ENCODE measurements at regions not wholly inside any gene's neighbourhood (a gene's known extent, or its start where the extent isn't known, plus 50 kb on each side); places are given as distances from the start of the nearest gene placed in this dataset.
"Not testable (repeated sequence)": the region's sequence is repeated elsewhere in the genome, so short reads cannot be mapped to it uniquely, and the experiment has no call there.

- no peaks in the 10 kb centered on the region for H3K9me3 ChIP-seq (ENCODE audit: control insufficient read depth in 4 of 4, low read length in 3 of 4)
- H3K9ac ChIP-seq (ENCODE audit: low read depth in 1 of 2, low read length in 2 of 2) = no peak overlapping the region
- no peaks in the 10 kb centered on the region for H3K27me3 ChIP-seq (ENCODE audit: control insufficient read depth in 4 of 4, insufficient read depth in 4 of 4, low read length in 3 of 4)
- no peak overlapping the region for H3K4me3 ChIP-seq (ENCODE audit: low read depth in 1 of 3, low read length in 3 of 3)
- no peaks in the 10 kb centered on the region for H3K36me3 ChIP-seq (ENCODE audit: control insufficient read depth in 4 of 4, insufficient read depth in 3 of 4, low read depth in 1 of 4, low read length in 3 of 4)
- H3K4me1 ChIP-seq (ENCODE audit: control insufficient read depth in 4 of 4, insufficient read depth in 4 of 4, low read length in 3 of 4) = peaks cover 0 to 4% (median 0%) of the 10 kb centered on the region in 4 donors
- no peak for DNase-seq (ENCODE audit: low spot score)
- no peak for TF ChIP-seq GABPA (IDR thresholded peaks at IDR 0.05 in 1 of 2, conservative IDR thresholded peaks at IDR 0.05 in 1 of 2)
- no peak for TF ChIP-seq ATF3 (IDR thresholded peaks at IDR 0.05)
- no peak for TF ChIP-seq SP1 (IDR thresholded peaks at IDR 0.05)
- TF ChIP-seq FOXA1 (IDR thresholded peaks at IDR 0.05) = no peak
- no peak for TF ChIP-seq YY1 (IDR thresholded peaks at IDR 0.05)
- no peak for TF ChIP-seq MAX (IDR thresholded peaks at IDR 0.05)
- no peak for TF ChIP-seq HNF4G (IDR thresholded peaks at IDR 0.05)
- no peak for TF ChIP-seq NR2F2 (IDR thresholded peaks at IDR 0.05)
- no peak for TF ChIP-seq JUND (IDR thresholded peaks at IDR 0.05)
- no peak for TF ChIP-seq HNF4A (conservative IDR thresholded peaks at IDR 0.05)
- no peak for TF ChIP-seq FOXA2 (IDR thresholded peaks at IDR 0.05)
- TF ChIP-seq RAD21 (IDR thresholded peaks at IDR 0.05) = no peak
- no peak overlapping the region for H3K27ac ChIP-seq (ENCODE audit: low read depth in 1 of 2, low read length in 2 of 2)
- 91% methylated on average over 1 of the region's 1 CpG for WGBS
Measured at GRCh38 chr2:186425576-186425975, 60.5 kb upstream of the ZC3H15 start.

DNA sequence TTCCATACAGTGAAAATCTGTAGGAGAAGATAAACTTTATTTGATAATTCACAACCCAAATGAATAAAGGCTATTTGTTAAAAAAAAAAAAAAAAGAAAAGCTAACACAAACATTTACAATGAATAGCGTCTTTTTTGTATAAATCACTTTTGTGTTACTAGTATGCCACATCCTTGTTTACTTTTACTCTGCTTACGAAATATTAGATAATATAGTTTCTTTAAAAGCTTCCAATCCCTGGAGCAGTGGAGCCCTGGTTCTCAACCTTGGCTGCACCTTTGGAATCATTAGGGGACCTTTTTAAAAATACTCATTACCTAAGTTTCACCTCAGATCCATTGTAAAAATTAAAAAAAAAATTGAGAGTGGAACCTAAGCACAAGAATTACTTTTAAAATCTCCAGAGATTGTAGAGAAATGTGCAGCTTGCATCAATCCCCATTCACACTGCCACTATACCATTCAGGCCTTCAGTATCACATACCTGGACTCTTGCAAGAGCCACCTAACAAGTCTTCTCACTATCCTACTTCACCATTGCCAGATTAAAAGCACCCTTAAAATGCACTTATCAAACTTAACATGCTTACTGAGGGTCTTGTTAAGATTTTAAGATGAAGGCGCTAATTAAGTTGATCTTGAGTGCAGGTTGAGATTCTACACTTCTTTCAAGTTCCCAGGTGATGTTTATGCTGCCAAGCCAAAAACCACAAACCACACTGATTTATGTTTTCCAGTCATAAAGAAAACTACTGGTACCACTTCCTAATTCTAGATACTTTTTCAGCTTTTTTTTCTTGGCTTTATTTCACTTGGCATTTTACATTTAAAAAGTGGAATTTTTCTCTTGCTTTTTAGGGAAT is 59.7 kb upstream of the ZC3H15 start:
- TF ChIP-seq, protein P1, sequence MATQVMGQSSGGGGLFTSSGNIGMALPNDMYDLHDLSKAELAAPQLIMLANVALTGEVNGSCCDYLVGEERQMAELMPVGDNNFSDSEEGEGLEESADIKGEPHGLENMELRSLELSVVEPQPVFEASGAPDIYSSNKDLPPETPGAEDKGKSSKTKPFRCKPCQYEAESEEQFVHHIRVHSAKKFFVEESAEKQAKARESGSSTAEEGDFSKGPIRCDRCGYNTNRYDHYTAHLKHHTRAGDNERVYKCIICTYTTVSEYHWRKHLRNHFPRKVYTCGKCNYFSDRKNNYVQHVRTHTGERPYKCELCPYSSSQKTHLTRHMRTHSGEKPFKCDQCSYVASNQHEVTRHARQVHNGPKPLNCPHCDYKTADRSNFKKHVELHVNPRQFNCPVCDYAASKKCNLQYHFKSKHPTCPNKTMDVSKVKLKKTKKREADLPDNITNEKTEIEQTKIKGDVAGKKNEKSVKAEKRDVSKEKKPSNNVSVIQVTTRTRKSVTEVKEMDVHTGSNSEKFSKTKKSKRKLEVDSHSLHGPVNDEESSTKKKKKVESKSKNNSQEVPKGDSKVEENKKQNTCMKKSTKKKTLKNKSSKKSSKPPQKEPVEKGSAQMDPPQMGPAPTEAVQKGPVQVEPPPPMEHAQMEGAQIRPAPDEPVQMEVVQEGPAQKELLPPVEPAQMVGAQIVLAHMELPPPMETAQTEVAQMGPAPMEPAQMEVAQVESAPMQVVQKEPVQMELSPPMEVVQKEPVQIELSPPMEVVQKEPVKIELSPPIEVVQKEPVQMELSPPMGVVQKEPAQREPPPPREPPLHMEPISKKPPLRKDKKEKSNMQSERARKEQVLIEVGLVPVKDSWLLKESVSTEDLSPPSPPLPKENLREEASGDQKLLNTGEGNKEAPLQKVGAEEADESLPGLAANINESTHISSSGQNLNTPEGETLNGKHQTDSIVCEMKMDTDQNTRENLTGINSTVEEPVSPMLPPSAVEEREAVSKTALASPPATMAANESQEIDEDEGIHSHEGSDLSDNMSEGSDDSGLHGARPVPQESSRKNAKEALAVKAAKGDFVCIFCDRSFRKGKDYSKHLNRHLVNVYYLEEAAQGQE (IDR thresholded peaks at IDR 0.05) = no peak
- TF ChIP-seq RAD21 (IDR thresholded peaks at IDR 0.05) (no peak), HNF4G (IDR thresholded peaks at IDR 0.05) (no peak), EGR1 (IDR thresholded peaks at IDR 0.05; ENCODE audit: low read depth in 2 of 2) (no peak)
- H3K27me3 ChIP-seq (ENCODE audit: control insufficient read depth in 4 of 4, insufficient read depth in 4 of 4, low read length in 3 of 4) = no peaks in the 10 kb centered on the region
- peaks cover 0 to 4% (median 0%) of the 10 kb centered on the region in 4 donors for H3K4me1 ChIP-seq (ENCODE audit: control insufficient read depth in 4 of 4, insufficient read depth in 4 of 4, low read length in 3 of 4)
- H3K9ac ChIP-seq (ENCODE audit: low read depth in 1 of 2, low read length in 2 of 2) = no peak overlapping the region
- no peak overlapping the region for H3K27ac ChIP-seq (ENCODE audit: low read depth in 1 of 2, low read length in 2 of 2)
- H3K36me3 ChIP-seq (ENCODE audit: control insufficient read depth in 4 of 4, insufficient read depth in 3 of 4, low read depth in 1 of 4, low read length in 3 of 4) = no peaks in the 10 kb centered on the region
- no peak overlapping the region for H3K4me3 ChIP-seq (ENCODE audit: low read depth in 1 of 3, low read length in 3 of 3)
- DNase-seq (ENCODE audit: low spot score) = no peak
- WGBS = 92% methylated on average over 3 of the region's 3 CpGs
- H3K9me3 ChIP-seq (ENCODE audit: control insufficient read depth in 4 of 4, low read length in 3 of 4) = no peaks in the 10 kb centered on the region

GRCh38 chr2:186427017-186427350 is 59.1 kb upstream of the ZC3H15 start:
- H3K9ac ChIP-seq (ENCODE audit: low read depth in 1 of 2, low read length in 2 of 2); H3K9me3 ChIP-seq (ENCODE audit: control insufficient read depth in 4 of 4, low read length in 3 of 4); H3K27ac ChIP-seq (ENCODE audit: low read depth in 1 of 2, low read length in 2 of 2); H3K4me1 ChIP-seq (ENCODE audit: control insufficient read depth in 4 of 4, insufficient read depth in 4 of 4, low read length in 3 of 4); DNase-seq (ENCODE audit: low spot score); H3K27me3 ChIP-seq (ENCODE audit: control insufficient read depth in 4 of 4, insufficient read depth in 4 of 4, low read length in 3 of 4); H3K36me3 ChIP-seq (ENCODE audit: control insufficient read depth in 4 of 4, insufficient read depth in 3 of 4, low read depth in 1 of 4, low read length in 3 of 4); H3K4me3 ChIP-seq (ENCODE audit: low read depth in 1 of 3, low read length in 3 of 3): not testable (repeated sequence)
- WGBS = 85% methylated on average over 3 of the region's 3 CpGs

All from liver (tissue), 7 donors.